ENCODE measurements at regions not wholly inside any gene's neighbourhood (a gene's known extent, or its start where the extent isn't known, plus 50 kb on each side); places are given as distances from the start of the nearest gene placed in this dataset.
"Not testable (repeated sequence)": the region's sequence is repeated elsewhere in the genome, so short reads cannot be mapped to it uniquely, and the experiment has no call there.

GRCh38 chr14:85041618-85042017, 488.3 kb upstream of the FLRT2 start:
- no peak for ATAC-seq
- Mint-ChIP-seq H3K27me3 (no peaks in the 10 kb centered on the region), H3K27ac (no peak overlapping the region), H3K4me1 (no peaks in the 10 kb centered on the region), H3K9me3 (peaks cover 8% of the 10 kb centered on the region), H3K4me3 (no peak overlapping the region), H3K36me3 (no peaks in the 10 kb centered on the region)

GRCh38 chr14:85042301-85042700, 487.6 kb upstream of the FLRT2 start:
- Mint-ChIP-seq H3K36me3 (no peaks in the 10 kb centered on the region), H3K27ac (no peak overlapping the region), H3K4me1 (no peaks in the 10 kb centered on the region), H3K27me3 (no peaks in the 10 kb centered on the region), H3K9me3 (peaks cover 14% of the 10 kb centered on the region), H3K4me3 (no peak overlapping the region)
- ATAC-seq: no peak

GRCh38 chr14:85050180-85050579, 479.8 kb upstream of the FLRT2 start:
- Mint-ChIP-seq H3K36me3 (no peaks in the 10 kb centered on the region), H3K27me3 (no peaks in the 10 kb centered on the region), H3K27ac (no peak overlapping the region), H3K4me3 (no peak overlapping the region), H3K4me1 (no peaks in the 10 kb centered on the region), H3K9me3 (peaks cover 19% of the 10 kb centered on the region)
- ATAC-seq: no peak

GRCh38 chr14:85052646-85053045, 477.3 kb upstream of the FLRT2 start:
- Mint-ChIP-seq H3K4me1 (no peaks in the 10 kb centered on the region), H3K27ac (no peak overlapping the region), H3K4me3 (no peak overlapping the region)

GRCh38 chr14:85054178-85054577, 475.8 kb upstream of the FLRT2 start:
- H3K27me3 Mint-ChIP-seq: no peaks in the 10 kb centered on the region
- ATAC-seq: no peak
- no peaks in the 10 kb centered on the region for H3K4me1 Mint-ChIP-seq
- peaks cover 12% of the 10 kb centered on the region for H3K9me3 Mint-ChIP-seq
- no peak overlapping the region for H3K4me3 Mint-ChIP-seq
- no peak overlapping the region for H3K27ac Mint-ChIP-seq
- no peaks in the 10 kb centered on the region for H3K36me3 Mint-ChIP-seq

More at GRCh38 chr14:85052646-85053045, 477.3 kb upstream of the FLRT2 start:
- peaks cover 12% of the 10 kb centered on the region for H3K9me3 Mint-ChIP-seq
- ATAC-seq: no peak
- no peaks in the 10 kb centered on the region for H3K36me3 Mint-ChIP-seq
- H3K27me3 Mint-ChIP-seq: no peaks in the 10 kb centered on the region

GRCh38 chr14:85056267-85056666, 473.7 kb upstream of the FLRT2 start:
- no peak for ATAC-seq
- no peaks in the 10 kb centered on the region for H3K4me1 Mint-ChIP-seq
- no peak overlapping the region for H3K4me3 Mint-ChIP-seq
- peaks cover 11% of the 10 kb centered on the region for H3K9me3 Mint-ChIP-seq
- H3K27me3 Mint-ChIP-seq: no peaks in the 10 kb centered on the region
- H3K27ac Mint-ChIP-seq: no peak overlapping the region
- no peaks in the 10 kb centered on the region for H3K36me3 Mint-ChIP-seq

GRCh38 chr14:85057221-85057620, 472.7 kb upstream of the FLRT2 start:
- Mint-ChIP-seq H3K27ac (no peak overlapping the region), H3K36me3 (no peaks in the 10 kb centered on the region)
- ATAC-seq: no peak

GRCh38 chr14:85058150-85058549, 471.8 kb upstream of the FLRT2 start:
- no peaks in the 10 kb centered on the region for H3K36me3 Mint-ChIP-seq
- no peaks in the 10 kb centered on the region for H3K27me3 Mint-ChIP-seq
- no peak overlapping the region for H3K27ac Mint-ChIP-seq
- H3K4me1 Mint-ChIP-seq: no peaks in the 10 kb centered on the region
- no peak overlapping the region for H3K4me3 Mint-ChIP-seq
- no peak for ATAC-seq
- H3K9me3 Mint-ChIP-seq: peaks cover 10% of the 10 kb centered on the region

More at GRCh38 chr14:85057221-85057620, 472.7 kb upstream of the FLRT2 start:
- H3K9me3 Mint-ChIP-seq: peaks cover 10% of the 10 kb centered on the region
- no peak overlapping the region for H3K4me3 Mint-ChIP-seq
- no peaks in the 10 kb centered on the region for H3K27me3 Mint-ChIP-seq
- no peaks in the 10 kb centered on the region for H3K4me1 Mint-ChIP-seq

- Mint-ChIP-seq H3K27me3 (no peaks in the 10 kb centered on the region), H3K27ac (no peak overlapping the region), H3K36me3 (no peaks in the 10 kb centered on the region), H3K4me1 (no peaks in the 10 kb centered on the region), H3K9me3 (peaks cover 7% of the 10 kb centered on the region), H3K4me3 (no peak overlapping the region)
- ATAC-seq: no peak
Observed at GRCh38 chr14:85060121-85060520, 469.8 kb upstream of the FLRT2 start.

- no peaks in the 10 kb centered on the region for H3K36me3 Mint-ChIP-seq
- no peak overlapping the region for H3K4me3 Mint-ChIP-seq
- no peaks in the 10 kb centered on the region for H3K4me1 Mint-ChIP-seq
- no peak overlapping the region for H3K27ac Mint-ChIP-seq
- H3K9me3 Mint-ChIP-seq: peaks cover 4% of the 10 kb centered on the region
- no peaks in the 10 kb centered on the region for H3K27me3 Mint-ChIP-seq
- no peak for ATAC-seq
Observed at GRCh38 chr14:85061256-85061655, 468.7 kb upstream of the FLRT2 start.

- Mint-ChIP-seq H3K36me3 (no peaks in the 10 kb centered on the region), H3K27me3 (no peaks in the 10 kb centered on the region), H3K9me3 (peaks cover 7% of the 10 kb centered on the region), H3K27ac (no peak overlapping the region), H3K4me3 (no peak overlapping the region), H3K4me1 (no peaks in the 10 kb centered on the region)
- ATAC-seq: peak; percentile 76
Observed at GRCh38 chr14:85063747-85064146, 466.2 kb upstream of the FLRT2 start.

GRCh38 chr14:85071447-85071846, 458.5 kb upstream of the FLRT2 start:
- no peak for ATAC-seq
- H3K9me3 Mint-ChIP-seq: peaks cover 11% of the 10 kb centered on the region
- H3K27ac Mint-ChIP-seq: no peak overlapping the region
- no peak overlapping the region for H3K4me3 Mint-ChIP-seq
- no peaks in the 10 kb centered on the region for H3K36me3 Mint-ChIP-seq
- no peaks in the 10 kb centered on the region for H3K27me3 Mint-ChIP-seq
- no peaks in the 10 kb centered on the region for H3K4me1 Mint-ChIP-seq

- Mint-ChIP-seq H3K9me3 (peaks cover 6% of the 10 kb centered on the region), H3K4me3 (no peak overlapping the region), H3K36me3 (no peaks in the 10 kb centered on the region), H3K27ac (no peak overlapping the region), H3K27me3 (no peaks in the 10 kb centered on the region), H3K4me1 (no peaks in the 10 kb centered on the region)
- no peak for ATAC-seq
Observed at GRCh38 chr14:85074955-85075354, 455.0 kb upstream of the FLRT2 start.

- Mint-ChIP-seq H3K36me3 (no peaks in the 10 kb centered on the region), H3K9me3 (peaks cover 5% of the 10 kb centered on the region), H3K4me1 (no peaks in the 10 kb centered on the region), H3K27ac (no peak overlapping the region), H3K27me3 (no peaks in the 10 kb centered on the region), H3K4me3 (no peak overlapping the region)
- no peak for ATAC-seq
Observed at GRCh38 chr14:85075694-85076476, 454.1 kb upstream of the FLRT2 start.

GRCh38 chr14:85077716-85078115, 452.2 kb upstream of the FLRT2 start:
- not testable (repeated sequence) for ATAC-seq, H3K9me3 Mint-ChIP-seq, H3K27me3 Mint-ChIP-seq, H3K4me3 Mint-ChIP-seq, H3K36me3 Mint-ChIP-seq, H3K4me1 Mint-ChIP-seq, H3K27ac Mint-ChIP-seq

GRCh38 chr14:85079842-85080730, 449.9 kb upstream of the FLRT2 start:
- H3K4me3 Mint-ChIP-seq: no peak overlapping the region
- ATAC-seq: no peak

More at GRCh38 chr14:85079842-85080730, 449.9 kb upstream of the FLRT2 start:
- H3K4me1 Mint-ChIP-seq: no peaks in the 10 kb centered on the region
- no peak overlapping the region for H3K27ac Mint-ChIP-seq
- H3K9me3 Mint-ChIP-seq: peaks cover 3% of the 10 kb centered on the region
- H3K27me3 Mint-ChIP-seq: no peaks in the 10 kb centered on the region
- no peaks in the 10 kb centered on the region for H3K36me3 Mint-ChIP-seq

Measured in stimulated activated memory B cell treated with anti-CD40 and anti-IgM and Interleukin-4, amounts not matched to agents 10 μg/mL and 1 μg/mL and 100 μg/mL, for 72 hours (primary cell).